ENCODE measurements at regions not wholly inside any gene's neighbourhood (a gene's known extent, or its start where the extent isn't known, plus 50 kb on each side); places are given as distances from the start of the nearest gene placed in this dataset.

DNA sequence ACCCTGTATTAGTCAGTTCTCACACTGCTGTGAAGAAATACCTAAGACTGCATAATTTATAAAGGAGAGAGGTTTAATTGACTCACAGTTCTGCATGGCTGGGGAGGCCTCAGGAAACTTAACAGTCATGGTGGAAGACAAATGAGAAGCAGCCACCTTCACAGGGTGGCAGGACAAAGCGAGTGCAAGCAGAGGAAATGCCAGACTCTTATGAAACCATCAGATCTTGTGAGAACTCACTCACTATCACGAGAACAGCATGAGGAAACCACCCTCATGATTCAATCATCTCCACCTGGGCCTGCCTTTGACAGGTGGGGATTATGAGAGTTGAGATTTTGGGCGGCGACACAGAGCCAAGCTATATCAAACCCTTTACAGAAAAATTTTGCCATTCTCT is 722.4 kb downstream of the RAB28 start:
- Mint-ChIP-seq H3K4me1 (no peaks in the 10 kb centered on the region), H3K4me3 (no peak overlapping the region), H3K9me3 (peaks cover 14% of the 10 kb centered on the region), H3K27me3 (ENCODE audit: low read depth) (no peaks in the 10 kb centered on the region; the same call in 1 of the 2 replicates), H3K36me3 (no peaks in the 10 kb centered on the region; the same call in 1 of the 2 replicates), H3K27ac (no peak overlapping the region)
- no peak for DNase-seq (ENCODE audit: low spot score)
- TF ChIP-seq ZNF423 (CRISPR knock-in tag; IDR thresholded peaks at IDR 0.05) (no peak), ZNF317 (CRISPR knock-in tag; IDR thresholded peaks at IDR 0.05; ENCODE audit: borderline replicate concordance, low read depth) (no peak), MYBL2 (CRISPR knock-in tag; IDR thresholded peaks at IDR 0.05) (no peak), NFYB (CRISPR knock-in tag; conservative IDR thresholded peaks at IDR 0.05; ENCODE audit: low read depth) (no peak), FOXK1 (CRISPR knock-in tag; IDR thresholded peaks at IDR 0.05) (no peak), ZNF671 (CRISPR knock-in tag; IDR thresholded peaks at IDR 0.05) (no peak), ZNF121 (CRISPR knock-in tag; IDR thresholded peaks at IDR 0.05) (no peak), SMAD3 (CRISPR knock-in tag; IDR thresholded peaks at IDR 0.05; ENCODE audit: borderline replicate concordance) (no peak), RELA (CRISPR knock-in tag; IDR thresholded peaks at IDR 0.05; ENCODE audit: borderline replicate concordance) (no peak), ESRRA (CRISPR knock-in tag; IDR thresholded peaks at IDR 0.05; ENCODE audit: borderline replicate concordance) (no peak), NR1H2 (CRISPR knock-in tag; IDR thresholded peaks at IDR 0.05) (no peak)
- TF ChIP-seq, protein P1, sequence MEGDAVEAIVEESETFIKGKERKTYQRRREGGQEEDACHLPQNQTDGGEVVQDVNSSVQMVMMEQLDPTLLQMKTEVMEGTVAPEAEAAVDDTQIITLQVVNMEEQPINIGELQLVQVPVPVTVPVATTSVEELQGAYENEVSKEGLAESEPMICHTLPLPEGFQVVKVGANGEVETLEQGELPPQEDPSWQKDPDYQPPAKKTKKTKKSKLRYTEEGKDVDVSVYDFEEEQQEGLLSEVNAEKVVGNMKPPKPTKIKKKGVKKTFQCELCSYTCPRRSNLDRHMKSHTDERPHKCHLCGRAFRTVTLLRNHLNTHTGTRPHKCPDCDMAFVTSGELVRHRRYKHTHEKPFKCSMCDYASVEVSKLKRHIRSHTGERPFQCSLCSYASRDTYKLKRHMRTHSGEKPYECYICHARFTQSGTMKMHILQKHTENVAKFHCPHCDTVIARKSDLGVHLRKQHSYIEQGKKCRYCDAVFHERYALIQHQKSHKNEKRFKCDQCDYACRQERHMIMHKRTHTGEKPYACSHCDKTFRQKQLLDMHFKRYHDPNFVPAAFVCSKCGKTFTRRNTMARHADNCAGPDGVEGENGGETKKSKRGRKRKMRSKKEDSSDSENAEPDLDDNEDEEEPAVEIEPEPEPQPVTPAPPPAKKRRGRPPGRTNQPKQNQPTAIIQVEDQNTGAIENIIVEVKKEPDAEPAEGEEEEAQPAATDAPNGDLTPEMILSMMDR (IDR thresholded peaks at IDR 0.05), result no peak
- TF ChIP-seq, protein P2, sequence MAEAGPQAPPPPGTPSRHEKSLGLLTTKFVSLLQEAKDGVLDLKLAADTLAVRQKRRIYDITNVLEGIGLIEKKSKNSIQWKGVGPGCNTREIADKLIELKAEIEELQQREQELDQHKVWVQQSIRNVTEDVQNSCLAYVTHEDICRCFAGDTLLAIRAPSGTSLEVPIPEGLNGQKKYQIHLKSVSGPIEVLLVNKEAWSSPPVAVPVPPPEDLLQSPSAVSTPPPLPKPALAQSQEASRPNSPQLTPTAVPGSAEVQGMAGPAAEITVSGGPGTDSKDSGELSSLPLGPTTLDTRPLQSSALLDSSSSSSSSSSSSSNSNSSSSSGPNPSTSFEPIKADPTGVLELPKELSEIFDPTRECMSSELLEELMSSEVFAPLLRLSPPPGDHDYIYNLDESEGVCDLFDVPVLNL (CRISPR knock-in tag; IDR thresholded peaks at IDR 0.05; ENCODE audit: borderline replicate concordance, low read depth), result no peak
- TF ChIP-seq, protein P3, sequence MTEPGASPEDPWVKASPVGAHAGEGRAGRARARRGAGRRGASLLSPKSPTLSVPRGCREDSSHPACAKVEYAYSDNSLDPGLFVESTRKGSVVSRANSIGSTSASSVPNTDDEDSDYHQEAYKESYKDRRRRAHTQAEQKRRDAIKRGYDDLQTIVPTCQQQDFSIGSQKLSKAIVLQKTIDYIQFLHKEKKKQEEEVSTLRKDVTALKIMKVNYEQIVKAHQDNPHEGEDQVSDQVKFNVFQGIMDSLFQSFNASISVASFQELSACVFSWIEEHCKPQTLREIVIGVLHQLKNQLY (CRISPR knock-in tag; IDR thresholded peaks at IDR 0.05), result no peak
- TF ChIP-seq, protein P4, sequence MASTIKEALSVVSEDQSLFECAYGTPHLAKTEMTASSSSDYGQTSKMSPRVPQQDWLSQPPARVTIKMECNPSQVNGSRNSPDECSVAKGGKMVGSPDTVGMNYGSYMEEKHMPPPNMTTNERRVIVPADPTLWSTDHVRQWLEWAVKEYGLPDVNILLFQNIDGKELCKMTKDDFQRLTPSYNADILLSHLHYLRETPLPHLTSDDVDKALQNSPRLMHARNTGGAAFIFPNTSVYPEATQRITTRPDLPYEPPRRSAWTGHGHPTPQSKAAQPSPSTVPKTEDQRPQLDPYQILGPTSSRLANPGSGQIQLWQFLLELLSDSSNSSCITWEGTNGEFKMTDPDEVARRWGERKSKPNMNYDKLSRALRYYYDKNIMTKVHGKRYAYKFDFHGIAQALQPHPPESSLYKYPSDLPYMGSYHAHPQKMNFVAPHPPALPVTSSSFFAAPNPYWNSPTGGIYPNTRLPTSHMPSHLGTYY (CRISPR knock-in tag; IDR thresholded peaks at IDR 0.05), result no peak
- TF ChIP-seq, protein P5, sequence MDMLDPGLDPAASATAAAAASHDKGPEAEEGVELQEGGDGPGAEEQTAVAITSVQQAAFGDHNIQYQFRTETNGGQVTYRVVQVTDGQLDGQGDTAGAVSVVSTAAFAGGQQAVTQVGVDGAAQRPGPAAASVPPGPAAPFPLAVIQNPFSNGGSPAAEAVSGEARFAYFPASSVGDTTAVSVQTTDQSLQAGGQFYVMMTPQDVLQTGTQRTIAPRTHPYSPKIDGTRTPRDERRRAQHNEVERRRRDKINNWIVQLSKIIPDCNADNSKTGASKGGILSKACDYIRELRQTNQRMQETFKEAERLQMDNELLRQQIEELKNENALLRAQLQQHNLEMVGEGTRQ (CRISPR knock-in tag; IDR thresholded peaks at IDR 0.05), result no peak
- TF ChIP-seq, protein P6, sequence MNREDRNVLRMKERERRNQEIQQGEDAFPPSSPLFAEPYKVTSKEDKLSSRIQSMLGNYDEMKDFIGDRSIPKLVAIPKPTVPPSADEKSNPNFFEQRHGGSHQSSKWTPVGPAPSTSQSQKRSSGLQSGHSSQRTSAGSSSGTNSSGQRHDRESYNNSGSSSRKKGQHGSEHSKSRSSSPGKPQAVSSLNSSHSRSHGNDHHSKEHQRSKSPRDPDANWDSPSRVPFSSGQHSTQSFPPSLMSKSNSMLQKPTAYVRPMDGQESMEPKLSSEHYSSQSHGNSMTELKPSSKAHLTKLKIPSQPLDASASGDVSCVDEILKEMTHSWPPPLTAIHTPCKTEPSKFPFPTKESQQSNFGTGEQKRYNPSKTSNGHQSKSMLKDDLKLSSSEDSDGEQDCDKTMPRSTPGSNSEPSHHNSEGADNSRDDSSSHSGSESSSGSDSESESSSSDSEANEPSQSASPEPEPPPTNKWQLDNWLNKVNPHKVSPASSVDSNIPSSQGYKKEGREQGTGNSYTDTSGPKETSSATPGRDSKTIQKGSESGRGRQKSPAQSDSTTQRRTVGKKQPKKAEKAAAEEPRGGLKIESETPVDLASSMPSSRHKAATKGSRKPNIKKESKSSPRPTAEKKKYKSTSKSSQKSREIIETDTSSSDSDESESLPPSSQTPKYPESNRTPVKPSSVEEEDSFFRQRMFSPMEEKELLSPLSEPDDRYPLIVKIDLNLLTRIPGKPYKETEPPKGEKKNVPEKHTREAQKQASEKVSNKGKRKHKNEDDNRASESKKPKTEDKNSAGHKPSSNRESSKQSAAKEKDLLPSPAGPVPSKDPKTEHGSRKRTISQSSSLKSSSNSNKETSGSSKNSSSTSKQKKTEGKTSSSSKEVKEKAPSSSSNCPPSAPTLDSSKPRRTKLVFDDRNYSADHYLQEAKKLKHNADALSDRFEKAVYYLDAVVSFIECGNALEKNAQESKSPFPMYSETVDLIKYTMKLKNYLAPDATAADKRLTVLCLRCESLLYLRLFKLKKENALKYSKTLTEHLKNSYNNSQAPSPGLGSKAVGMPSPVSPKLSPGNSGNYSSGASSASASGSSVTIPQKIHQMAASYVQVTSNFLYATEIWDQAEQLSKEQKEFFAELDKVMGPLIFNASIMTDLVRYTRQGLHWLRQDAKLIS (CRISPR knock-in tag; IDR thresholded peaks at IDR 0.05; ENCODE audit: borderline replicate concordance), result no peak
- TF ChIP-seq, protein P7, sequence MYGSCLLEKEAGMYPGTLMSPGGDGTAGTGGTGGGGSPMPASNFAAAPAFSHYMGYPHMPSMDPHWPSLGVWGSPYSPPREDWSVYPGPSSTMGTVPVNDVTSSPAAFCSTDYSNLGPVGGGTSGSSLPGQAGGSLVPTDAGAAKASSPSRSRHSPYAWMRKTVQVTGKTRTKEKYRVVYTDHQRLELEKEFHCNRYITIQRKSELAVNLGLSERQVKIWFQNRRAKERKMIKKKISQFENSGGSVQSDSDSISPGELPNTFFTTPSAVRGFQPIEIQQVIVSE (CRISPR knock-in tag; IDR thresholded peaks at IDR 0.05; ENCODE audit: borderline replicate concordance), result no peak
- TF ChIP-seq, protein P8, sequence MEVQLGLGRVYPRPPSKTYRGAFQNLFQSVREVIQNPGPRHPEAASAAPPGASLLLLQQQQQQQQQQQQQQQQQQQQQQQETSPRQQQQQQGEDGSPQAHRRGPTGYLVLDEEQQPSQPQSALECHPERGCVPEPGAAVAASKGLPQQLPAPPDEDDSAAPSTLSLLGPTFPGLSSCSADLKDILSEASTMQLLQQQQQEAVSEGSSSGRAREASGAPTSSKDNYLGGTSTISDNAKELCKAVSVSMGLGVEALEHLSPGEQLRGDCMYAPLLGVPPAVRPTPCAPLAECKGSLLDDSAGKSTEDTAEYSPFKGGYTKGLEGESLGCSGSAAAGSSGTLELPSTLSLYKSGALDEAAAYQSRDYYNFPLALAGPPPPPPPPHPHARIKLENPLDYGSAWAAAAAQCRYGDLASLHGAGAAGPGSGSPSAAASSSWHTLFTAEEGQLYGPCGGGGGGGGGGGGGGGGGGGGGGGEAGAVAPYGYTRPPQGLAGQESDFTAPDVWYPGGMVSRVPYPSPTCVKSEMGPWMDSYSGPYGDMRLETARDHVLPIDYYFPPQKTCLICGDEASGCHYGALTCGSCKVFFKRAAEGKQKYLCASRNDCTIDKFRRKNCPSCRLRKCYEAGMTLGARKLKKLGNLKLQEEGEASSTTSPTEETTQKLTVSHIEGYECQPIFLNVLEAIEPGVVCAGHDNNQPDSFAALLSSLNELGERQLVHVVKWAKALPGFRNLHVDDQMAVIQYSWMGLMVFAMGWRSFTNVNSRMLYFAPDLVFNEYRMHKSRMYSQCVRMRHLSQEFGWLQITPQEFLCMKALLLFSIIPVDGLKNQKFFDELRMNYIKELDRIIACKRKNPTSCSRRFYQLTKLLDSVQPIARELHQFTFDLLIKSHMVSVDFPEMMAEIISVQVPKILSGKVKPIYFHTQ (CRISPR knock-in tag; IDR thresholded peaks at IDR 0.05), result no peak
- TF ChIP-seq, protein P9, sequence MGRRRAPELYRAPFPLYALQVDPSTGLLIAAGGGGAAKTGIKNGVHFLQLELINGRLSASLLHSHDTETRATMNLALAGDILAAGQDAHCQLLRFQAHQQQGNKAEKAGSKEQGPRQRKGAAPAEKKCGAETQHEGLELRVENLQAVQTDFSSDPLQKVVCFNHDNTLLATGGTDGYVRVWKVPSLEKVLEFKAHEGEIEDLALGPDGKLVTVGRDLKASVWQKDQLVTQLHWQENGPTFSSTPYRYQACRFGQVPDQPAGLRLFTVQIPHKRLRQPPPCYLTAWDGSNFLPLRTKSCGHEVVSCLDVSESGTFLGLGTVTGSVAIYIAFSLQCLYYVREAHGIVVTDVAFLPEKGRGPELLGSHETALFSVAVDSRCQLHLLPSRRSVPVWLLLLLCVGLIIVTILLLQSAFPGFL (CRISPR knock-in tag; IDR thresholded peaks at IDR 0.05; ENCODE audit: borderline replicate concordance), result no peak
- POLR2A ChIA-PET, result no interaction called here
- CTCF ChIA-PET, result no interaction called here
- ATAC-seq, result no peak
